ENCODE measurements at regions not wholly inside any gene's neighbourhood (a gene's known extent, or its start where the extent isn't known, plus 50 kb on each side); places are given as distances from the start of the nearest gene placed in this dataset.

- no peak for TF ChIP-seq POLR2A (IDR thresholded peaks at IDR 0.05)
- no peak for TF ChIP-seq CTCF (IDR thresholded peaks at IDR 0.05 in 8 of 11, conservative IDR thresholded peaks at IDR 0.05 in 3 of 11)
- no peak for TF ChIP-seq POLR2AphosphoS5 (IDR thresholded peaks at IDR 0.05)
Observed at GRCh38 chr2:143968360-143968759, 551.6 kb downstream of the ZEB2 start.

All from spleen (tissue), 7 donors.